ENCODE measurements at regions not wholly inside any gene's neighbourhood (a gene's known extent, or its start where the extent isn't known, plus 50 kb on each side); places are given as distances from the start of the nearest gene placed in this dataset.

- Histone ChIP-seq H3K9me3 (replicated peaks) (no peaks in the 10 kb centered on the region), H3K4me1 (no peaks in the 10 kb centered on the region), H3K27ac (replicated peaks) (no peak overlapping the region), H3K4me3 (no peak overlapping the region), H3K27me3 (ENCODE audit: low read depth) (no peaks in the 10 kb centered on the region), H3K36me3 (no peaks in the 10 kb centered on the region)
- intact Hi-C loops (cut with micrococcal nuclease) = no loop called here
- no peak for DNase-seq
- TF ChIP-seq CTCF (IDR thresholded peaks at IDR 0.05; ENCODE audit: borderline replicate concordance) = no peak
Measured at GRCh38 chr1:185497177-185497576, 180.1 kb upstream of the IVNS1ABP start.

GRCh38 chr1:185495898-185496297 is 178.9 kb upstream of the IVNS1ABP start:
- intact Hi-C loops (cut with micrococcal nuclease) = no loop called here
- Histone ChIP-seq H3K36me3 (no peaks in the 10 kb centered on the region), H3K27me3 (ENCODE audit: low read depth) (no peaks in the 10 kb centered on the region), H3K4me1 (no peaks in the 10 kb centered on the region), H3K27ac (replicated peaks) (no peak overlapping the region), H3K4me3 (no peak overlapping the region), H3K9me3 (replicated peaks) (no peaks in the 10 kb centered on the region)
- no peak for TF ChIP-seq CTCF (IDR thresholded peaks at IDR 0.05; ENCODE audit: borderline replicate concordance)
- DNase-seq = no peak

- H3K36me3 ChIP-seq = no peaks in the 10 kb centered on the region
- H3K9me3 ChIP-seq (replicated peaks) = no peaks in the 10 kb centered on the region
- no peak overlapping the region for H3K4me3 ChIP-seq
- no peaks in the 10 kb centered on the region for H3K4me1 ChIP-seq
- DNase-seq = no peak
- TF ChIP-seq CTCF (IDR thresholded peaks at IDR 0.05; ENCODE audit: borderline replicate concordance) = no peak
- intact Hi-C loops (cut with micrococcal nuclease) = no loop called here
- no peaks in the 10 kb centered on the region for H3K27me3 ChIP-seq (ENCODE audit: low read depth)
- no peak overlapping the region for H3K27ac ChIP-seq (replicated peaks)
Measured at GRCh38 chr1:185495007-185495406, 178.0 kb upstream of the IVNS1ABP start.

GRCh38 chr1:185492089-185492825 is 175.2 kb upstream of the IVNS1ABP start:
- Histone ChIP-seq H3K4me1 (peaks cover 19% of the 10 kb centered on the region), H3K27ac (replicated peaks) (no peak overlapping the region), H3K9me3 (replicated peaks) (no peaks in the 10 kb centered on the region), H3K27me3 (ENCODE audit: low read depth) (no peaks in the 10 kb centered on the region), H3K36me3 (no peaks in the 10 kb centered on the region), H3K4me3 (no peak overlapping the region)
- intact Hi-C loops (cut with micrococcal nuclease) = no loop called here
- no peak for TF ChIP-seq CTCF (IDR thresholded peaks at IDR 0.05; ENCODE audit: borderline replicate concordance)
- DNase-seq = no peak

GRCh38 chr1:185491604-185492003 is 174.6 kb upstream of the IVNS1ABP start:
- no peak for TF ChIP-seq CTCF (IDR thresholded peaks at IDR 0.05; ENCODE audit: borderline replicate concordance)
- intact Hi-C loops (cut with micrococcal nuclease) = no loop called here
- H3K4me3 ChIP-seq = no peak overlapping the region

More at GRCh38 chr1:185491604-185492003, 174.6 kb upstream of the IVNS1ABP start:
- DNase-seq = no peak
- Histone ChIP-seq H3K27ac (replicated peaks) (no peak overlapping the region), H3K36me3 (no peaks in the 10 kb centered on the region), H3K9me3 (replicated peaks) (no peaks in the 10 kb centered on the region), H3K27me3 (ENCODE audit: low read depth) (no peaks in the 10 kb centered on the region), H3K4me1 (peaks cover 19% of the 10 kb centered on the region)
